ENCODE measurements at regions not wholly inside any gene's neighbourhood (a gene's known extent, or its start where the extent isn't known, plus 50 kb on each side); places are given as distances from the start of the nearest gene placed in this dataset.

DNA sequence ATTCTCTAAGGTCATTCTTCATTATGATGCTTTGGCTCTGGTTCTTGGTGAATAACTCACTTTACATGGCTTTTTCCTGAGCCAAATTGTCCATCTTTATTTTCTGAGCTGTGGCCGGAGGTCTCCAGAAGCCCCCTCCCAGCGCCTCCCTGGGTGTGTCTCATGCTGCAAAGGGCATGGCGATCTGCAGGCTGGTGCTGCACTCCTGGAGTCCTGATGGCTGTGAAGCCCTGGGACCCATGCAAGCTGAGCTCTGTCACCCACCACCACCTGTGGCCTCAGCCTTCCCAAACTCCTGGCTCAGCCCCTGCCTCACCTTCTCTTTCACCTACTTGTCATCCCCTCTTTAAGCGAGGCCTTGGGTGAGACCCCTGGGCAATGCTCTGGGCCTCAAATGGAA lies 96.9 kb downstream of the CEBPB start:
- Histone ChIP-seq H3K27me3 (ENCODE audit: low read length) (no peaks in the 10 kb centered on the region), H3K36me3 (ENCODE audit: low read length) (no peaks in the 10 kb centered on the region), H3F3A (ENCODE audit: insufficient read depth) (no peaks in the 10 kb centered on the region), H3K9ac (ENCODE audit: low read length) (no peak overlapping the region), H3K4me3 (ENCODE audit: insufficient read depth, low read length, poor library complexity, severe bottlenecking) (no peak overlapping the region), H3K9me3 (ENCODE audit: insufficient read depth, low read length) (no peaks in the 10 kb centered on the region), H3K27ac (ENCODE audit: low read depth, low read length) (no peak overlapping the region), H4K20me1 (ENCODE audit: low read depth, low read length) (no peaks in the 10 kb centered on the region), H3K9me2 (replicated peaks; ENCODE audit: insufficient read depth, low read length) (no peaks in the 10 kb centered on the region), H2AFZ (ENCODE audit: low read depth, low read length, severe bottlenecking) (no peak overlapping the region), H3K4me2 (ENCODE audit: low read depth, low read length, poor library complexity, severe bottlenecking) (no peak overlapping the region), H3K79me2 (ENCODE audit: insufficient read depth, low read length) (no peaks in the 10 kb centered on the region)
- TF ChIP-seq EZH2phosphoT487 (conservative IDR thresholded peaks at IDR 0.05; ENCODE audit: low read length) (no peak), CTCF (IDR thresholded peaks at IDR 0.05; ENCODE audit: insufficient read depth, low read length, poor library complexity, severe bottlenecking) (no peak)

GRCh38 chr20:50288128-50288623 lies 97.5 kb downstream of the CEBPB start:
- Histone ChIP-seq H3K27me3 (ENCODE audit: low read length) (no peaks in the 10 kb centered on the region), H3F3A (ENCODE audit: insufficient read depth) (no peaks in the 10 kb centered on the region), H3K4me2 (ENCODE audit: low read depth, low read length, poor library complexity, severe bottlenecking) (no peak overlapping the region), H2AFZ (ENCODE audit: low read depth, low read length, severe bottlenecking) (no peak overlapping the region), H3K27ac (ENCODE audit: low read depth, low read length) (no peak overlapping the region), H3K79me2 (ENCODE audit: insufficient read depth, low read length) (no peaks in the 10 kb centered on the region), H3K36me3 (ENCODE audit: low read length) (no peaks in the 10 kb centered on the region), H3K9me3 (ENCODE audit: insufficient read depth, low read length) (no peaks in the 10 kb centered on the region), H4K20me1 (ENCODE audit: low read depth, low read length) (no peaks in the 10 kb centered on the region), H3K9me2 (replicated peaks; ENCODE audit: insufficient read depth, low read length) (no peaks in the 10 kb centered on the region), H3K9ac (ENCODE audit: low read length) (no peak overlapping the region), H3K4me3 (ENCODE audit: insufficient read depth, low read length, poor library complexity, severe bottlenecking) (no peak overlapping the region)
- TF ChIP-seq CTCF (IDR thresholded peaks at IDR 0.05; ENCODE audit: insufficient read depth, low read length, poor library complexity, severe bottlenecking) (no peak), EZH2phosphoT487 (conservative IDR thresholded peaks at IDR 0.05; ENCODE audit: low read length) (no peak)

- Histone ChIP-seq H3K36me3 (ENCODE audit: low read length) (no peaks in the 10 kb centered on the region), H4K20me1 (ENCODE audit: low read depth, low read length) (no peaks in the 10 kb centered on the region), H3K4me3 (ENCODE audit: insufficient read depth, low read length, poor library complexity, severe bottlenecking) (no peak overlapping the region), H3K27ac (ENCODE audit: low read depth, low read length) (no peak overlapping the region), H3F3A (ENCODE audit: insufficient read depth) (no peaks in the 10 kb centered on the region), H3K4me2 (ENCODE audit: low read depth, low read length, poor library complexity, severe bottlenecking) (no peak overlapping the region), H3K9ac (ENCODE audit: low read length) (no peak overlapping the region), H3K27me3 (ENCODE audit: low read length) (no peaks in the 10 kb centered on the region), H2AFZ (ENCODE audit: low read depth, low read length, severe bottlenecking) (no peak overlapping the region), H3K9me2 (replicated peaks; ENCODE audit: insufficient read depth, low read length) (no peaks in the 10 kb centered on the region), H3K9me3 (ENCODE audit: insufficient read depth, low read length) (no peaks in the 10 kb centered on the region), H3K79me2 (ENCODE audit: insufficient read depth, low read length) (no peaks in the 10 kb centered on the region)
- TF ChIP-seq EZH2phosphoT487 (conservative IDR thresholded peaks at IDR 0.05; ENCODE audit: low read length), result no peak
- TF ChIP-seq CTCF (IDR thresholded peaks at IDR 0.05; ENCODE audit: insufficient read depth, low read length, poor library complexity, severe bottlenecking), result no peak
Measured at GRCh38 chr20:50289581-50289980, 99.0 kb downstream of the CEBPB start.

Data from SU-DHL-6 (cell line).